Thymus (tissue), 11 donors: ENCODE measurements at regions not wholly inside any gene's neighbourhood (a gene's known extent, or its start where the extent isn't known, plus 50 kb on each side); places are given as distances from the start of the nearest gene placed in this dataset.

Experiments used
- DNase-seq, 9 donors: peaks; one replicate each; pipeline ENCODE4 v3.0.0-alpha.2; 2013; ENCODE audit warnings: low spot score in 9 of 9, low read depth in 6 of 9, missing footprints in 1 of 9
- H3K27ac ChIP-seq, 2 donors: one replicate each; pipeline ENCODE4 v1.5.1; 2013; ENCODE audit warnings: control low read depth in 1 of 2, low read depth in 1 of 2, low read length in 1 of 2, mild to moderate bottlenecking in 1 of 2, moderate library complexity in 1 of 2
- H3K27me3 ChIP-seq, 2 donors: one replicate each; pipeline ENCODE4 v1.5.1; 2013; ENCODE audit warnings: low read length in 1 of 2; ENCODE audit not compliant: control insufficient read depth in 2 of 2, insufficient read depth in 1 of 2
- H3K36me3 ChIP-seq, 2 donors: one replicate each; pipeline ENCODE4 v1.5.1; 2013; ENCODE audit warnings: low read length in 1 of 2, mild to moderate bottlenecking in 1 of 2, moderate library complexity in 1 of 2; ENCODE audit not compliant: control insufficient read depth in 2 of 2, insufficient read depth in 2 of 2
- H3K4me1 ChIP-seq, 2 donors: one replicate each; pipeline ENCODE4 v1.5.1; 2013; ENCODE audit warnings: low read length in 2 of 2; ENCODE audit not compliant: control insufficient read depth in 2 of 2, insufficient read depth in 2 of 2
- H3K4me3 ChIP-seq, 2 donors: one replicate each; pipeline ENCODE4 v1.5.1; 2013; ENCODE audit warnings: low read length in 2 of 2, control low read depth in 1 of 2, mild to moderate bottlenecking in 1 of 2
- H3K9me3 ChIP-seq, 2 donors: one replicate each; pipeline ENCODE4 v1.5.1; 2013; ENCODE audit warnings: low read length in 1 of 2, mild to moderate bottlenecking in 1 of 2; ENCODE audit not compliant: control insufficient read depth in 2 of 2, insufficient read depth in 1 of 2
- WGBS: extraction: QIAGEN DNeasy Blood & Tissue Kit; methylation state at CpG from one replicate; pipeline ENCODE4 v1.1.7; 2013; 5-methylcytosine and 5-hydroxymethylcytosine counted together
- donor health status: healthy.

DNA sequence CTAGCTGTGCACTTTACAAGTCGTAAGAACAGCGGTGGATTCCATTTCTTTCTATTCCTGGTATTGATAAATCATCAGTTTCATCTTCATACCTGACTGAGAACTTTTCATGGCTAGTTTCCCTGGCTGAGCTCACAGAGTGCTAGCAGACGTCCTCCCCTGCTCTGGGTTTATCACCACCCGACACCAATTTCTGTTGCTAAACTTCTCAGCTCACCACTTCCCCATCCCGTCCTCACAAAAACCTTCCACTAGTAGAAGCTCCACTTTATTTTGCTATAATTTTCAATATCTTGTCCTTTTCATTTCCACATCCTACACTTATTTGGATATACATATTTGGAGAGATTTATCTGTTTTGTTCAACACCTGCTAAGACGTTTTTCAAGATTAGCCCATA is 869.4 kb upstream of the FRG1 start:
- WGBS: 72% methylated on average over 6 of the region's 6 CpGs
- no peak overlapping the region for H3K27ac ChIP-seq
- H3K4me1 ChIP-seq: no peaks in the 10 kb centered on the region
- DNase-seq: no peak
- H3K9me3 ChIP-seq: no peaks in the 10 kb centered on the region
- H3K27me3 ChIP-seq: no peaks in the 10 kb centered on the region
- H3K36me3 ChIP-seq: no peaks in the 10 kb centered on the region
- no peak overlapping the region for H3K4me3 ChIP-seq

GRCh38 chr4:189073739-189074138 is 866.9 kb upstream of the FRG1 start:
- no peaks in the 10 kb centered on the region for H3K9me3 ChIP-seq
- 89% methylated on average over 6 of the region's 6 CpGs for WGBS
- no peaks in the 10 kb centered on the region for H3K36me3 ChIP-seq
- no peak overlapping the region for H3K4me3 ChIP-seq
- H3K27ac ChIP-seq: no peak overlapping the region
- DNase-seq: no peak
- no peaks in the 10 kb centered on the region for H3K27me3 ChIP-seq
- H3K4me1 ChIP-seq: no peaks in the 10 kb centered on the region

DNA sequence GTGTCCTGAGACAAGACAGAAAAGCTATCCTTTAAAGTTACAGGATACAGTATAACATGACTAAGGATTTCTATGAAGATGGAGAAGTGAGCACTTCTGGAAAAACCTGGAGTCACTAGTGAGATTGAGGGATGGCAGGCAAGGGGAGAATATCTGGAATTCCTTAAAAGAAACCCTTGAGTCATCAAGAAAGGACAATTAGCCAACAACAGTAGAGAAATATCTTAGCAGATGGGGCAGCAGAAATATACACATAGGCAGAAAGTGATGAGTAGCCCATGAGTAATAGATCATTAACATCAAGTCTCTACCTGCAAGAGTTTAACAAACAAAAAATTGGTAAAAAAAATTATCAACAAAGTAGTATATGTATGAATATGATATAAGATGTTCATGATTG is 858.8 kb upstream of the FRG1 start:
- Histone ChIP-seq H3K27ac (no peak overlapping the region), H3K27me3 (no peaks in the 10 kb centered on the region), H3K36me3 (no peaks in the 10 kb centered on the region), H3K9me3 (no peaks in the 10 kb centered on the region), H3K4me1 (no peaks in the 10 kb centered on the region), H3K4me3 (no peak overlapping the region)
- no peak for DNase-seq

- no peak overlapping the region for H3K4me3 ChIP-seq
- no peaks in the 10 kb centered on the region for H3K36me3 ChIP-seq
- no peak overlapping the region for H3K27ac ChIP-seq
- DNase-seq: no peak
- no peaks in the 10 kb centered on the region for H3K4me1 ChIP-seq
- H3K9me3 ChIP-seq: no peaks in the 10 kb centered on the region
- WGBS: 85% methylated on average over 5 of the region's 5 CpGs
- no peaks in the 10 kb centered on the region for H3K27me3 ChIP-seq
Measured at GRCh38 chr4:189083769-189084168, 856.9 kb upstream of the FRG1 start.

DNA sequence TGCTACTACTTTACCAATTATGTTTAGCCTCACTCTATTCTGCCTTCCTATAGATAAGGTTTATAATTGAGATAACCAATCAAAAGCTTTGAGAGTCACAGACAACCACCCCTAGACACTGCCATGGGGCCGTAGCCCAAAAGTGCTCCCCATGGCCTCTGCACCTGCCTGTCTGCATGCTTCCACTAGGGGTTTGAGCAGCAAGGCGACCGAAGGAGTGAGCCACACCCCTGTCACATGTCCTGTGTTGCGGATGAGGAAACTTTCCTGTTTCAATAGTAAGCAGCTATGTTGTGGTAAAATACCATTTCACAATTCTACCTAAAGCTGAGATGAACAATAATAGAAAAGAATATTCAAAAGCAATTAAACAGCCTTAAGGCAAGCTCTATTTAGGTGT is 856.0 kb upstream of the FRG1 start:
- H3K27ac ChIP-seq: no peak overlapping the region
- no peaks in the 10 kb centered on the region for H3K9me3 ChIP-seq
- DNase-seq: no peak
- no peak overlapping the region for H3K4me3 ChIP-seq
- H3K27me3 ChIP-seq: no peaks in the 10 kb centered on the region
- H3K36me3 ChIP-seq: no peaks in the 10 kb centered on the region
- H3K4me1 ChIP-seq: no peaks in the 10 kb centered on the region
- WGBS: 85% methylated on average over 4 of the region's 4 CpGs

GRCh38 chr4:189087971-189088370 is 852.7 kb upstream of the FRG1 start:
- DNase-seq: no peak
- no peaks in the 10 kb centered on the region for H3K36me3 ChIP-seq
- no peak overlapping the region for H3K4me3 ChIP-seq
- no peak overlapping the region for H3K27ac ChIP-seq
- no peaks in the 10 kb centered on the region for H3K9me3 ChIP-seq
- H3K27me3 ChIP-seq: no peaks in the 10 kb centered on the region
- no peaks in the 10 kb centered on the region for H3K4me1 ChIP-seq
- WGBS: 93% methylated on average over 2 of the region's 2 CpGs

DNA sequence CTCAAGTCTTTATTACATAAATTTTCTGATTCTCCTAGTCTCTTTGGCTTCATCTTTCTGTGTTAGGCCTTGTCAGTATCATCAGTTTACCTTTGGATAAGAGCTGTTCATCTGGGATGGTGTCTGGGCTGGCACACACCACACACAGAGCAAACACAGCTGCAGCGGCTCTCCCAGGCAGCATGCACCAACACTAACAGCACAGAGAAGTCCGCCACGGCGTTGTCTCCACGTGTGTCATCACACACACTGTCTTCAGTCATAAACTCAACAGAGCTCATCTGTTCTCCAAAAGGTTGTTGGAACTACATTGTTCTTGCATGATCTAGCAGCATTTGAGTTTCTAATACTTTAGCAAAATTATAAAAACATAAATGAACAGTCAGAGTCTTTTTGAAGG is 851.9 kb upstream of the FRG1 start:
- no peak for DNase-seq
- no peaks in the 10 kb centered on the region for H3K9me3 ChIP-seq
- no peaks in the 10 kb centered on the region for H3K4me1 ChIP-seq
- H3K27me3 ChIP-seq: no peaks in the 10 kb centered on the region
- no peak overlapping the region for H3K27ac ChIP-seq
- WGBS: 93% methylated on average over 5 of the region's 5 CpGs
- no peak overlapping the region for H3K4me3 ChIP-seq
- H3K36me3 ChIP-seq: no peaks in the 10 kb centered on the region

- H3K4me1 ChIP-seq: no peaks in the 10 kb centered on the region
- WGBS: 95% methylated on average over 2 of the region's 2 CpGs
- no peaks in the 10 kb centered on the region for H3K36me3 ChIP-seq
- DNase-seq: no peak
- no peaks in the 10 kb centered on the region for H3K9me3 ChIP-seq
- no peaks in the 10 kb centered on the region for H3K27me3 ChIP-seq
- no peak overlapping the region for H3K27ac ChIP-seq
- H3K4me3 ChIP-seq: no peak overlapping the region
Measured at GRCh38 chr4:189090174-189090814, 850.4 kb upstream of the FRG1 start.

- Histone ChIP-seq H3K27me3 (no peaks in the 10 kb centered on the region), H3K36me3 (no peaks in the 10 kb centered on the region), H3K9me3 (peaks cover 0 to 8% of the 10 kb centered on the region in 2 donors), H3K4me1 (no peaks in the 10 kb centered on the region), H3K27ac (no peak overlapping the region), H3K4me3 (no peak overlapping the region)
- WGBS: 81% methylated on average over 4 of the region's 4 CpGs
- no peak for DNase-seq
Measured at GRCh38 chr4:189092581-189092980, 848.1 kb upstream of the FRG1 start.

- 95% methylated on average over 16 of the region's 16 CpGs for WGBS
- no peak overlapping the region for H3K4me3 ChIP-seq
- peaks cover 0 to 8% of the 10 kb centered on the region in 2 donors for H3K9me3 ChIP-seq
- DNase-seq: no peak
- H3K4me1 ChIP-seq: no peaks in the 10 kb centered on the region
- H3K27ac ChIP-seq: no peak overlapping the region
- no peaks in the 10 kb centered on the region for H3K36me3 ChIP-seq
- H3K27me3 ChIP-seq: no peaks in the 10 kb centered on the region
Measured at GRCh38 chr4:189096108-189096507, 844.6 kb upstream of the FRG1 start.
